ENCODE measurements at regions not wholly inside any gene's neighbourhood (a gene's known extent, or its start where the extent isn't known, plus 50 kb on each side); places are given as distances from the start of the nearest gene placed in this dataset.

DNA sequence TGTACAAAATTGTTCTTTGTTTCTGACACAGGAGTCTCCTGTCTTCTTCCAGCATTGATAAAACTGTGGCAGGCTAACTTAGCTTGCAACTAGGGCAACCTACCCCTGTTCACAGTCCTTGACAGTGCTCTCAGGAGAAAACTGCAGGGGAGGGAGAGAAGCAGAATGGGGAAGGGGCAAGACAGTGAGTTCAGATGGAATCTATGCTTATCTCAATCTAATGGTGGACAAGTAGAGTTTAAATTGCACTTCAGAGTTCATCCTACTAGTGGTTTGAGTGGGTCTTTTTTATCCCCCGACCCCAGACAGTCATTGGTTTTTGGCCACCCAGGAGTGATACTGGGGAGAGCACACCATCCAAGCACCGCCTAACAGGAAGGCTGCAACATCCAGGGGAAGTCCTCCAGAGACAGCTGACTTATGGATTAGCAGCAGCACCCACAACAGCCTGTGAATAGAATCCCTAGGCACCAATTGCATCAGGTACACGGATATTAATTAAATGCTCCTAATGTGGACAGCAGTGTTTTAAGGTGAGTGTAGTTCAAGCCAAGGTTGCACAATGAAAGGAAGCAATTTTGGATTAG lies 236.6 kb downstream of the NHLRC3 start:
- no peak for DNase-seq (ENCODE audit: extremely low spot score, insufficient read length, low read depth)
- no peak for FAIRE-seq

DNA sequence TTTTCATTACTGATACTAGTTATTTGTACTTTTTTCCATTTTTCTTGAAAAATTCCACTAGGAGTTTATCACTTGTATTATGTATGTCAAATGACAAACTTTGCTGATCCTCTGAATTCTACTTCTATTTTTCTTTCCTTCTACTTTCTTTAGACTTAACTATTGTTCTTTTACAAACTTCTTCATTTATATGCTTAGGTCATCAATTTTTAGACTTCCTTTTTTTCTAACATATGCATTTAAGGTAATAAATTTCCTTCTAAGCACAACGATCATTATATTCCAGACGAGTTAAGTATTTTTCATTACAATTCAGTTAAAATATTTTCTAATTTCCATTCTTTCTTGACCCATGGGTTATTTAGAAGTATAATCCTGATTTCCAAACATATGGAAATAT lies 240.8 kb downstream of the NHLRC3 start:
- no peak for DNase-seq (ENCODE audit: extremely low spot score, insufficient read length, low read depth)
- FAIRE-seq: no peak

DNA sequence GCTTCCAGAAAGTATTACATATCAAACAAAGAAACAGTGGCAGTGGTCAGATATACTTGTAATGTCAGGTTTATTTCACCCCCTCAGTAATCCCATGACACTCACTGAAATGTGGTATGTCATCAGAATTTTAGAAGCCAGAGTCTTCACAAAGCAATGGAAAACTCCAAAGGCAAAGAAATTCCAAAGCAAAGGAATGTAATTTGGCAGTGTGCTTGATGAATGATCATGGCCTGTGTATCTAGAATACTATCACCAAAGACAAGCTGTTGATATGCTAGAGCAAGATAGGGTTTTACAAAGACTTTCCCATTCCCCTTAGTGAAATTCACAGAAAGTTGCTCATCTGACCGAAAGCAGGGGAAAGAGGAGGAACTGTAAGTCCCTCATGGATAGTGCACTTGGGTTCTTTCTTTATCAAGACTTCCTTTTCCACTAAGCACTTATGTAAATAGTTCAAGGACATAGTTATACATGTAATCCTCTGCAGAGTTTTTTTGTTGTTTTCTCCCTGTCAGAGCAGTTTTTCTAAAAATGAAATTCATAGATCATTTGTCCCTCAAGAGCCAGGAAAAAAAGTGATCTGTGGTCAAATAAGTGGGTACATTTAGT lies 243.4 kb downstream of the NHLRC3 start:
- no peak for DNase-seq (ENCODE audit: extremely low spot score, insufficient read length, low read depth)
- FAIRE-seq: peak; percentile 21

DNA sequence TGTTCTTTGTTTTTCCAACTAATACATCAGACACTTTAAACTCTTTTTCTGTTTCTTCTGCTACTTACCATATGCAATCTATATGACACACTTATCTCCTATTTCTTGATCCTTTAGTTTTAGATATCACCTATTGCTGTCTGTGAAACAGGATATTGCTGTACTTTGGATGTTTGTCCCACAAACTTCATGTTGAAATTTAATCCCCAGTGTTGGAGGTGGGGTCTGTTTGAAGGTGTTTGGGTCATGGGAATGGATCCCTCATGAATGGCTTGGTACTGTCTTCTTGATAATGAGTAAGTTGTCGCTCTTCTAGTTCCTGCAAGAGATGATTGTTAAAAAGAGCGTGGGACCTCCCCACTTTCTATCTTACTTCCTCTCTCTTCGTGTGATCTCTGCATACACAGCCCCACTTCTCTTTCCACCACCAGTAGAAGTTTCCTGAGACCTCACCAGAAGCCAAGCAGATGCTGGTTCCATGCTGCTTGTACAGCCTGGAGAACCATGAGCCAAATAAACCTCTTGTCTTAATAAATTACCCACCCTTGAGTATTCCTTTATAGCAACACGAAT lies 244.2 kb downstream of the NHLRC3 start:
- FAIRE-seq (peak; percentile 84), DNase-seq (ENCODE audit: extremely low spot score, insufficient read length, low read depth) (no peak)

DNA sequence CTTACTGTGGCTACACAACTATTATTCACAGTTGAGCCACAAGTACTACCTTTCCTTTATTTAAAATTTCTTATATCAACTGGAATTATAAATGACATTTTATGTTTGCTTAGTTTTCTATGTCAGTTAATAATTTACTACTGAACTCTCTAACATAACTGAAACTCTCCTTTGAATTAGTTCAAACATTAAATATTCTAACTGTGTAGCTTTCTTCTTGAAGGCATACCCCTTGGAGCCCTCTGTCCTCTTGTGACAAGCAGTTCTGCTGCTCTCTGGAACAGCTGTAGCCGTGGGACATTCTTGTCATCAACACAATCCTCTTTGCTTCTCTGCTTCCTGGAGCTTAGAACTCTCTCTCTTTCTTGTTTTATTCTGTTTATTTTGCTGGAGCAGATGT lies 244.8 kb downstream of the NHLRC3 start:
- DNase-seq (ENCODE audit: extremely low spot score, insufficient read length, low read depth) (no peak), FAIRE-seq (peak; percentile 45)

DNA sequence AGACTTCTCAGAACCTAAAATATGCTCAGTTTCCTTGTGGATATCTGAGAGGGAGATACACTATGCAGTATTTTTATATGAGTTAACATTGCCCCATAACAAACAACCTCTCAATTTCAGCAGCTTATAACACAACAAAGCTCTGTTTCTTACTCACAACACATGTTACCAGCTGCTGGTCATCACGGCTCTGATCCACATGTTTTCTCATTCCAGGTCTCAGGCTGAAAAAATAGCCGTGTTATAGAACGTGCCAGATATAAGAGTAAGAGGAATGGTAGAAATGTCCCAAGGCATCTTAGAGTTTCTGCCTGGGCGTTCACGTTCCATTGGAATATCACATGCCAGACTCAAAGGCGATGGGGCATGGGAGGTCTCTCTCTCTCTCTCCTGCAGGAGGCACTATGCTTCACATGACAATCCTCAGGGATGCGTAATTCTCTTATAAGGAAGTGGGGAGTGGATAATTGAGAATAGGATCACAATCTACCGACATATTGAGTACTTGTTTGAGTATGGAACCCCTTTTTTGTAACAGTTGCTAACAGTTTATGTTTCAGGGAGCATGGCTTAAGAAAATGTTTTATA lies 246.6 kb downstream of the NHLRC3 start:
- FAIRE-seq: no peak
- no peak for DNase-seq (ENCODE audit: extremely low spot score, insufficient read length, low read depth)
